ENCODE measurements at regions not wholly inside any gene's neighbourhood (a gene's known extent, or its start where the extent isn't known, plus 50 kb on each side); places are given as distances from the start of the nearest gene placed in this dataset.

- no peak for FAIRE-seq
Measured at GRCh38 chr2:145845923-145846322, 1326.0 kb upstream of the ZEB2 start.

- no peak for FAIRE-seq
Measured at GRCh38 chr2:145845207-145845894, 1325.4 kb upstream of the ZEB2 start.

GRCh38 chr2:145841973-145842372 lies 1322.1 kb upstream of the ZEB2 start:
- FAIRE-seq, result no peak

DNA sequence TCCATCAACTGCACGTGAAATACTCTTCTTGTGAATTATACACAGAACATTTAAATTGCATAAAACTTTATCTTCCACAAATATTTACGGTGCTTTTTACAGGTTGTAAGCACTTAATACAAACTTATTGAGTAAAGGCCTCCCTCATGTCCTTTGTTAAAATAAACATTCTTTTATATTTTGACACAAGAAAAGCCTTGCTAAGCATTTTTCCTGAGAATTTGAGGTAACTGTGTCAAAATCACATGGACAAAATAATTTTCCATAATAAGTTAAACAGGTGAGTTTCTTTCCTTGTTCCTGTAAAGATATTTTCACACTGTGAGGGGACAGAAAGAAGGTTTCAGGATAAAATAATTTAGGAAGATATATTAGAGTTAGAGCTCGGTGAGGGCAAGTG lies 1317.1 kb upstream of the ZEB2 start:
- no peak for FAIRE-seq

GRCh38 chr2:145835665-145836064 lies 1315.7 kb upstream of the ZEB2 start:
- no peak for FAIRE-seq

GRCh38 chr2:145832681-145833080 lies 1312.8 kb upstream of the ZEB2 start:
- no peak for FAIRE-seq

GRCh38 chr2:145829931-145830330 lies 1310.0 kb upstream of the ZEB2 start:
- FAIRE-seq, result no peak

DNA sequence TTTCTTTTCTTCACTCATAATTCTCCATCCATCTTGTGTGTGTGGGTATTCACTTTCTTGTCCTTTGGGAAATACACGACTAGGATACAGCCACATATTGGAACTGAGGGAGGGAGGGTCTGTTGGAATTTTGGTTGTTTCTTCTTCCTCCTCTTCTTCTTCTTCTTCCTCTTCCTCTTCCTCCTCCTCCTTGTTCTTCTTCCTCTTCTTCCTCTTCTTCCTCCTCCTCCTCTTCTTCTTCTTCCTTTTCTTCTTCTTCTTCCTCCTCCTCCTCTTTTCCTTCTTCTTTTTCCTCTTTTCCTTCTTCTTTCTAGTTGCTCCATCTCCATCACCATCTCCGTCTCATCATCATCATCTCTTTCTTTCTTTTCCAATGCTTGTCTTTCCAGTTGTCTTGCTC lies 1307.3 kb upstream of the ZEB2 start:
- FAIRE-seq, result no peak

DNA sequence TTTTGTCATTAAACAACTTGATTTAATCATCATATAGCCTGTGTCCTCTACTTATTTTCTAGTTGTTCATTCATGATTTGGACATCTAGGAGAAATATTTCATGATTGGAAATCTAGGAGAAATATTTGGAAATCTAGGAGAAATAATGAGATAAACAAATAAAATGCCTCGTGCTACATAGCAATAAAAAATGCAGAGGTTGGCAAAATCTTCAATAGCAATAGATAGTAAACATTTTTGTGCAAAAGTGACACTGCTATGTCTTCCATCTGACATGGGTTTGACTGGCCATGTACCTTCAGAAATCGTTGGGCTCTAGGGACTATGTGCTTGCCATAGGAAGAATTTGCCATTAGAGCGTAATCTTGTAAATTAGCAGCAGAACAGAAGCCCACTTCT lies 1304.5 kb upstream of the ZEB2 start:
- FAIRE-seq, result no peak

GRCh38 chr2:145822892-145823534 lies 1303.1 kb upstream of the ZEB2 start:
- FAIRE-seq, result no peak

- FAIRE-seq, result no peak
Measured at GRCh38 chr2:145820651-145821050, 1300.7 kb upstream of the ZEB2 start.

DNA sequence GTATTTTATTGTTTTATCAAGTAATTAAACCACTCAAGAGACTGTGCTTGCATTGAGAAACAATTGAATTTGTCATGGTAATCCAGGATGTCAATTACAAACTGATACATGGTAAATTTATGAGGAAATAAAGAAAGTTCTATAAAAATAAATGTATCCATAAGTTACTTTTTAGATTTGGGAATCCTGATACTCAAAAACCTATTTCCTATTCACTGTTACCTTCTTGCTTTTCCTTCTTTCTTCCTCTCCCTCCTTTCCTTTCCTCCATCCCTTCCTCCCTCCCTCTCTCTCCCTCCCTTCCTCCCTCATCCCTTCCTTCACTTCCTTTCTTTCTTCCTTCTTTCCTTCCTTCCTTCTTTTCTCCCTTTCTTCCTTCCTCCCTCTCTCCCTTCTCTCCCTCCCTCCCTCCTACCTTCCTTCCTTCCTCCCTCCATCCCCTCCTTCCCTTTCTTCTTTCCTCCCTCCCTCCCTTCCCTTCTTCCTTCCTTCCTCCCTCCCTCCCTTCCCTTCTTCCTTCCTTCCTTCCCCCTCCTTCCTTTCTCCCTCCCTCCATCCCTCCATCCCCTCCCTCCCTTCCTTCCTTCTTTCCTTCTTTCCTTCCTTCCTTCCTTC lies 1299.1 kb upstream of the ZEB2 start:
- FAIRE-seq, result no peak

DNA sequence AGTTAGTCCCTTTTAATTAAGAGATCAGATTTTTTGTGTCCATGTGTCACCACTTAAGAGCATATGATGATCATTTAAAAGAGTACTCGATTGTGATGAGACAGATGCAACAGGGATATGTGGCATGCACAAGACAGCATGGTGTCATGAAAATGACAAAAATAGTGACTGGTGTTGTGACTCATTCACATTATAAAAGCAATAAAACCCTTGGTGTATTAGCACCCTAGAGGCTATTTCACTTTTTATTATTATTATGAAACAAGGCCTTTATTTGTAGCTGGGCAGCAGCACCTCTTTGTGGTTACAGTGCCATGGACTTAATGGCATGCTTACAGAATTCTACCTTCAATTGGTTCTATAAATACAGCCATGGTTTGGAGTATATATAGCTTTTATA lies 1296.0 kb upstream of the ZEB2 start:
- no peak for FAIRE-seq

GRCh38 chr2:145813481-145813880 lies 1293.6 kb upstream of the ZEB2 start:
- FAIRE-seq, result no peak

GRCh38 chr2:145812165-145812554 lies 1292.2 kb upstream of the ZEB2 start:
- FAIRE-seq, result no peak

DNA sequence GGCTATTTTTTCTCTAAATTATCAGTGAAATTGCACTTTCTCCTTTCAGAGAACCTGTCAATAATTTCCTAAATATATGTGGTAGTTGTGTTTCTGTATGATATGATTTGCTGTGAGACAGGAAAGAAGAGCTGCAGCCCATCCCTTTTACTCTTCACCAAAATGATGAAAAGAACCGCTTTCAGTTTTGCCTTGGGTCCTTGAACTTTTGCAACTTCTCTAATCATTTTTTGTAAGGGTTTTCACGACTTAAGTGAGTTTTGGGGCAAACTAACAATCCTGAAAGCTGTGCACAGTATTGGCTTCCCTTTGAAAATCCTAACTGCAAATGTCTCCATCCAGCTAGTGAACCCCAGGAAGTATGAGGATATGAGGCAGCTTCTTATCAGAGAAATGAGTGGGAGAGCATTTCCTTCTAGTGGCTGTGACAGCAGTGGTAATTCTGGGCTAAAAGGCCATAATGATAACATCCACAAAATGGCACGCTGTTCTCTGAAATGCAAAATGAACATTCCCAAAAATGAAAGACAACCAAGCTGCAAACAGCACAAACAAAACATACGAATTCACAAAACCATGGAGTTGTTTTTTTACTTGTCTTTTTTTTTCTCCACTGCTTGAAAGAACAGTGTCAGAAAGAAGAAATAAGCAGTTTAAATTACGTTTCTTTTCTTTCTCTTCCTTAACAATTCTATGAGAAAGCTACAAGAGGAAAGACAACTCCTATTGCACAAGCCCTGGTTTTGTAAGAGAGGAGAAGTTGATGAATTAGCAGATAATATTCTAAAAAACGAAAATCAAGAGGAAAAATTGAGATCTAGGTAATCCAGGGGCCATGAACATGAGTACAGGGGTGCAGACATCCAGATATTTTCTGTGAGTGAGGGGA lies 1291.6 kb upstream of the ZEB2 start:
- no peak for FAIRE-seq

GRCh38 chr2:145807968-145808367 lies 1288.0 kb upstream of the ZEB2 start:
- no peak for FAIRE-seq

- FAIRE-seq, result no peak
Measured at GRCh38 chr2:145807554-145807953, 1287.6 kb upstream of the ZEB2 start.

DNA sequence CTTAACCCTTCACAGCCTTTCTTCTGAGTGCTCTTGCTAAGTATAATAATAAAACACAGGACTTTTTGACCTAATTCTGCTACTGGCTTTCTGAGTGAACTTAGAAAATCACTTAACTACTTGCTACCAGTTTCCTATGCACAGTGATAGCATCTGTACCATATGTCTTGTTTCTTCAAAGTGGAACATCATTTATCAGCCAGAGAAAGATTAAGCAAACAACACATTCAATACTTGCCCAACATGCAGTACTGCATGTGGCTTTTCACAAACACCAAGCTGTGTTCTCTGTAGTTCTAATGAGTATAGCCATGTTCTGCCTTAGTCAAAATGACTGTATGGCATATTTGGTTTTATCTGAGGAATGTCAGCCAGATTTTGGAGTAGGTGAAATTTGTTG lies 1286.6 kb upstream of the ZEB2 start:
- no peak for FAIRE-seq

GRCh38 chr2:145802133-145802532 lies 1282.2 kb upstream of the ZEB2 start:
- FAIRE-seq, result no peak

- FAIRE-seq, result no peak
Measured at GRCh38 chr2:145801210-145801609, 1281.3 kb upstream of the ZEB2 start.

GRCh38 chr2:145800151-145801091 lies 1280.5 kb upstream of the ZEB2 start:
- no peak for FAIRE-seq

Data from islet of Langerhans (tissue), 1 donor.